ENCODE measurements at regions not wholly inside any gene's neighbourhood (a gene's known extent, or its start where the extent isn't known, plus 50 kb on each side); places are given as distances from the start of the nearest gene placed in this dataset.
"Not testable (repeated sequence)": the region's sequence is repeated elsewhere in the genome, so short reads cannot be mapped to it uniquely, and the experiment has no call there.

GRCh38 chr5:82719368-82719767 lies 357.8 kb downstream of the TMEM167A start (continued):
- TF ChIP-seq ZBTB4 (CRISPR knock-in tag; IDR thresholded peaks at IDR 0.05; ENCODE audit: borderline replicate concordance), result no peak
- no peak for TF ChIP-seq RNF219 (CRISPR knock-in tag; IDR thresholded peaks at IDR 0.05)

GRCh38 chr5:82717738-82718137 lies 359.5 kb downstream of the TMEM167A start:
- DNase-seq (ENCODE audit: low spot score) (no peak), FAIRE-seq (no peak), ATAC-seq (no peak)
- no peaks in the 10 kb centered on the region for H3K9me3 ChIP-seq (ENCODE audit: low read length)
- no peaks in the 10 kb centered on the region for H3K4me1 ChIP-seq (ENCODE audit: insufficient read depth, low read length)
- no peak overlapping the region for H3K9ac ChIP-seq (ENCODE audit: insufficient read depth, low read depth, low read length)
- no peaks in the 10 kb centered on the region; a peak in 1 of 5 replicates for H3K27me3 ChIP-seq (ENCODE audit: control insufficient read depth in 1 of 2, insufficient read depth in 2 of 2, low read length in 2 of 2)
- intact Hi-C loops (cut with micrococcal nuclease; ENCODE audit: unreplicated experiment) (no loop called here), in situ Hi-C loops (cut with HindIII; ENCODE audit: extremely low pct_ligation_motif_present, low pct_unique_long_range_greater_than_20kb) (no loop called here)
- no TSS peak for BruUV-seq (replicated peaks)
- 0% methylated on average over 2 of the region's 2 CpGs for WGBS (ENCODE audit: low lambda C conversion rate)
- H3K4me2 ChIP-seq (ENCODE audit: low read depth, low read length), result no peak overlapping the region
- TF ChIP-seq ARID2 (CRISPR knock-in tag; IDR thresholded peaks at IDR 0.05; ENCODE audit: borderline replicate concordance), result no peak
- no peak for TF ChIP-seq RBFOX2 (IDR thresholded peaks at IDR 0.05; ENCODE audit: low read depth, low read length)
- no peak for TF ChIP-seq PLRG1 (conservative IDR thresholded peaks at IDR 0.05)
- no peak for TF ChIP-seq TRIM24 (CRISPR knock-in tag; IDR thresholded peaks at IDR 0.05)
- TF ChIP-seq ZFP36L1 (CRISPR knock-in tag; IDR thresholded peaks at IDR 0.05), result no peak
- no peak for TF ChIP-seq HOXD1 (CRISPR knock-in tag; IDR thresholded peaks at IDR 0.05)
- TF ChIP-seq ZNF354B (CRISPR knock-in tag; IDR thresholded peaks at IDR 0.05), result no peak
- TF ChIP-seq ZSCAN21 (CRISPR knock-in tag; IDR thresholded peaks at IDR 0.05; ENCODE audit: borderline replicate concordance), result no peak
- TF ChIP-seq ZBTB33 (CRISPR knock-in tag; IDR thresholded peaks at IDR 0.05), result no peak
- POLR2A ChIA-PET, result no interaction called here
- H4K20me1 ChIP-seq (ENCODE audit: insufficient read depth, low read length), result no peaks in the 10 kb centered on the region
- H3K27ac ChIP-seq (ENCODE audit: extremely low read length, insufficient read depth, low read length), result no peak overlapping the region
- H3K79me2 ChIP-seq (ENCODE audit: insufficient read depth, low read length), result no peaks in the 10 kb centered on the region
- CTCF ChIA-PET (ENCODE audit: low intra/inter-chr PET ratio, low total read pairs), result no interaction called here
- no peak overlapping the region for H2AFZ ChIP-seq (ENCODE audit: low read length)
- H3K4me3 ChIP-seq (replicated peaks in 1 of 3; ENCODE audit: insufficient read depth in 1 of 3, low read depth in 2 of 3, low read length in 3 of 3), result no peak overlapping the region
- H3K36me3 ChIP-seq (replicated peaks in 1 of 2; ENCODE audit: control insufficient read depth in 1 of 2, insufficient read depth in 2 of 2, low read length in 2 of 2), result no peaks in the 10 kb centered on the region

GRCh38 chr5:82714732-82715131 lies 362.5 kb downstream of the TMEM167A start:
- FAIRE-seq; H3K27ac ChIP-seq (ENCODE audit: extremely low read length, insufficient read depth, low read length); H2AFZ ChIP-seq (ENCODE audit: low read length); ATAC-seq; H3K4me3 ChIP-seq (replicated peaks in 1 of 3; ENCODE audit: insufficient read depth in 1 of 3, low read depth in 2 of 3, low read length in 3 of 3); H3K4me1 ChIP-seq (ENCODE audit: insufficient read depth, low read length); H3K4me2 ChIP-seq (ENCODE audit: low read depth, low read length); H3K9ac ChIP-seq (ENCODE audit: insufficient read depth, low read depth, low read length); H3K27me3 ChIP-seq (ENCODE audit: control insufficient read depth in 1 of 2, insufficient read depth in 2 of 2, low read length in 2 of 2); BruUV-seq (replicated peaks); H3K79me2 ChIP-seq (ENCODE audit: insufficient read depth, low read length); H4K20me1 ChIP-seq (ENCODE audit: insufficient read depth, low read length); H3K36me3 ChIP-seq (replicated peaks in 1 of 2; ENCODE audit: control insufficient read depth in 1 of 2, insufficient read depth in 2 of 2, low read length in 2 of 2); H3K9me3 ChIP-seq (ENCODE audit: low read length); in situ Hi-C loops (cut with HindIII; ENCODE audit: extremely low pct_ligation_motif_present, low pct_unique_long_range_greater_than_20kb); POLR2A ChIA-PET; intact Hi-C loops (cut with micrococcal nuclease; ENCODE audit: unreplicated experiment); CTCF ChIA-PET (ENCODE audit: low intra/inter-chr PET ratio, low total read pairs); DNase-seq (ENCODE audit: low spot score): not testable (repeated sequence)
- 71% methylated on average over 5 of the region's 21 CpGs for WGBS (ENCODE audit: low lambda C conversion rate)

All from HepG2 (cell line).